ENCODE measurements at regions not wholly inside any gene's neighbourhood (a gene's known extent, or its start where the extent isn't known, plus 50 kb on each side); places are given as distances from the start of the nearest gene placed in this dataset.
"Not testable (repeated sequence)": the region's sequence is repeated elsewhere in the genome, so short reads cannot be mapped to it uniquely, and the experiment has no call there.

- not testable (repeated sequence) for TF ChIP-seq CTCF (optimal IDR thresholded peaks at IDR 0.05 in 1 of 3, IDR thresholded peaks at IDR 0.05 in 1 of 3, conservative IDR thresholded peaks at IDR 0.05 in 1 of 3; ENCODE audit: extremely low read depth in 1 of 3, insufficient read depth in 2 of 3, low read length in 3 of 3); EZH2 (IDR thresholded peaks at IDR 0.05; ENCODE audit: low read length)
These were observed 126.8 kb upstream of the IGSF10 start for GRCh38 chr3:151587659-151588058.
